Prostate gland (tissue), 2 donors: ENCODE measurements at regions not wholly inside any gene's neighbourhood (a gene's known extent, or its start where the extent isn't known, plus 50 kb on each side); places are given as distances from the start of the nearest gene placed in this dataset.

ENCODE experiments used
- DNase-seq: peaks from one replicate; pipeline ENCODE4 v3.0.0-alpha.2; 2019; ENCODE audit warnings: low spot score
- H3K27ac ChIP-seq, 2 donors: fragments of 200-600 bp; sonication (generic); 2 replicates each; pipeline ENCODE4 v1.5.1; 2017 to 2019
- H3K27me3 ChIP-seq: fragments of 200-600 bp; sonication (generic); replicated peaks from 2 replicates; pipeline ENCODE4 v1.5.1; 2019; ENCODE audit not compliant: insufficient read depth
- H3K36me3 ChIP-seq, 2 donors: fragments of 200-600 bp; sonication (generic); 1 replicate in 1 of 2; 2 replicates in 1 of 2; pipeline versions ENCODE4 v1.5.1 to v1.8.1; 2017 to 2019
- H3K4me1 ChIP-seq: fragments of 200-600 bp; sonication (generic); replicated peaks from 2 replicates; pipeline ENCODE4 v1.5.1; 2019
- H3K4me3 ChIP-seq, 2 donors: fragments of 200-600 bp; sonication (generic); 2 replicates each; pipeline ENCODE4 v1.5.1; 2017 to 2019
- H3K9me3 ChIP-seq: fragments of 200-600 bp; sonication (generic); 2 replicates; pipeline ENCODE4 v1.5.1; 2017
- POLR2A ChIP-seq: fragments of 450-650 bp; IDR thresholded peaks from one replicate; pipeline ENCODE4 v1.6.1; 2016; ENCODE audit warnings: antibody characterized with exemption, mild to moderate bottlenecking
- POLR2AphosphoS5 ChIP-seq: sonication (generic); formaldehyde crosslinking; IDR thresholded peaks from one replicate; pipeline ENCODE4 v1.6.1; 2017; ENCODE audit warnings: antibody characterized with exemption
- WGBS: methylation state at CpG from one replicate; pipeline ENCODE4 v1.1.5; 2018; 5-methylcytosine and 5-hydroxymethylcytosine counted together
- intact Hi-C: fragments of 100-400 bp; cut with DNase I; formaldehyde crosslinking; loops from one replicate; pipeline ENCODE4 v1.14.2; 2022
- TF ChIP-seq, protein P1 (sequence below), 4 experiments: fragments of 200-600 bp in 2 of 4; fragments of 450-650 bp in 2 of 4; sonication (generic) in 2 of 4; IDR thresholded peaks; 1 replicate in 3 of 4; 2 replicates in 1 of 4; pipeline ENCODE4 v1.5.1; 2016 to 2019; ENCODE audit warnings: antibody characterized with exemption in 4 of 4, mild to moderate bottlenecking in 2 of 4, moderate library complexity in 2 of 4

DNA sequence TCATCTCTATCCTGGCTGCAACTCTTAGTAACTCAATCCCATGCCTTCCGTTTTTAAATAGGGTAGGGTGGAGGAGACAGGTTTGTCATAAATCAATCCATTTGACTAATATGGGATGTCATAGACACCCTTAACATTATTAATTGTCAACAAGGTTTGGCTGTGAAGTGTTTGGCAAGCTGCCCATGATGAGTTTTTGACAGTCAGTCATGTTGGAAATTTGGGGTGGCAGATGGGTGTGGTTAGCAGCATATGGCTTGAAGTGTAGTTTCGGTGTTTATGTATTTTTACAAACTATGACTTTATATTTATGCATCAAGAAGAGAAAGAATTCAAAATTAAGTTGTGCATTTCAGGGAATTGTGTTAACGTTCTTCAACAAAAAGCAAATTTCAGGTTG lies 221.8 kb upstream of the CDH5 start:
- H3K9me3 ChIP-seq = no peaks in the 10 kb centered on the region
- DNase-seq = no peak
- intact Hi-C loops = no loop called here
- H3K27ac ChIP-seq = no peak overlapping the region
- TF ChIP-seq, protein P1, sequence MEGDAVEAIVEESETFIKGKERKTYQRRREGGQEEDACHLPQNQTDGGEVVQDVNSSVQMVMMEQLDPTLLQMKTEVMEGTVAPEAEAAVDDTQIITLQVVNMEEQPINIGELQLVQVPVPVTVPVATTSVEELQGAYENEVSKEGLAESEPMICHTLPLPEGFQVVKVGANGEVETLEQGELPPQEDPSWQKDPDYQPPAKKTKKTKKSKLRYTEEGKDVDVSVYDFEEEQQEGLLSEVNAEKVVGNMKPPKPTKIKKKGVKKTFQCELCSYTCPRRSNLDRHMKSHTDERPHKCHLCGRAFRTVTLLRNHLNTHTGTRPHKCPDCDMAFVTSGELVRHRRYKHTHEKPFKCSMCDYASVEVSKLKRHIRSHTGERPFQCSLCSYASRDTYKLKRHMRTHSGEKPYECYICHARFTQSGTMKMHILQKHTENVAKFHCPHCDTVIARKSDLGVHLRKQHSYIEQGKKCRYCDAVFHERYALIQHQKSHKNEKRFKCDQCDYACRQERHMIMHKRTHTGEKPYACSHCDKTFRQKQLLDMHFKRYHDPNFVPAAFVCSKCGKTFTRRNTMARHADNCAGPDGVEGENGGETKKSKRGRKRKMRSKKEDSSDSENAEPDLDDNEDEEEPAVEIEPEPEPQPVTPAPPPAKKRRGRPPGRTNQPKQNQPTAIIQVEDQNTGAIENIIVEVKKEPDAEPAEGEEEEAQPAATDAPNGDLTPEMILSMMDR (IDR thresholded peaks at IDR 0.05) = no peak
- TF ChIP-seq POLR2A = no peak
- no peak for TF ChIP-seq POLR2AphosphoS5
- H3K36me3 ChIP-seq = no peaks in the 10 kb centered on the region
- H3K27me3 ChIP-seq = no peaks in the 10 kb centered on the region
- 90% methylated on average over 3 of the region's 3 CpGs for WGBS
- H3K4me1 ChIP-seq = no peaks in the 10 kb centered on the region
- no peak overlapping the region for H3K4me3 ChIP-seq

DNA sequence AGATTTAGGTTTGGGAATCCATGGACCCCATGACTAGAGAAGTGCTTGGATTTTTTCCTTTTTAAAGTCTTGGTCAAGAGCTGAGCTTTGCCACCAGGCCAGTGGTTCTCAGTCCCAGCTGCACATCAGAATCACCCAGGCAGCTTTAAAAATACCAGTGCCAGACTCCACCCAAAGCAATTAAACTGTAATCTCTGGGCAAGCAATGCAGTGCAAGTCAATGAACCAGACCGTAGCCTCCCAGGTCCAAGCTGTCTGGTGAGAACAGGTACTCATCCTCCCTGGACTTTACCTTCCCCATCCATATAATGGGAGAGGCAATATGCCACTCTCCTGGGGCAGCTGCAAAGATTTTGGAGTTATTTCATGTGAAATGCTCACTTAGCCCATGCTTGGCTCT lies 223.1 kb upstream of the CDH5 start:
- no peak for DNase-seq
- Histone ChIP-seq H3K9me3 (no peaks in the 10 kb centered on the region), H3K4me3 (no peak overlapping the region), H3K27me3 (no peaks in the 10 kb centered on the region), H3K4me1 (no peaks in the 10 kb centered on the region), H3K27ac (no peak overlapping the region), H3K36me3 (no peaks in the 10 kb centered on the region)
- TF ChIP-seq, protein P1 (IDR thresholded peaks at IDR 0.05) = no peak
- TF ChIP-seq POLR2AphosphoS5 (no peak), POLR2A (no peak)
- intact Hi-C loops = no loop called here
- 67% methylated on average over 1 of the region's 1 CpG for WGBS

DNA sequence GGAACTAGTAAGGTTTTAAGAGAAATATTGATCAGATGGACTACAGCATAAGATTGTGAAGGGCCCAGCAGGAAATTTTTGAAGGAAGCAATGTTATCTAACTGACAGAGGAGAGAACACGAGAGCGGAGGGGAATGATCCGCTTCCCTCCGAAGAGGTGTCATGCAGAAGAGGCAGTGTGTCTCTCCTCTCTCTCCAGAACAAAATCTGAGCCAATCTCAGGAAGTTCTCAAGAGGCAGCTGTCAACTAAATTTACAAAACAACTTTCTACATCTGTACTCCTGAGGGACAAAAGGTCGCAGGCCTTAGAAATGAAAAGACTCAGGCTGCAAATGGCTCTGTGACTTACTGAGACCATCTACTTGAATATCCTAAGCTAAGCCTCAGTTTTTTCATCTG lies 224.6 kb upstream of the CDH5 start:
- TF ChIP-seq POLR2AphosphoS5 = no peak
- TF ChIP-seq, protein P1 (IDR thresholded peaks at IDR 0.05) = no peak
- no peak for TF ChIP-seq POLR2A
- no peaks in the 10 kb centered on the region for H3K36me3 ChIP-seq
- H3K4me1 ChIP-seq = no peaks in the 10 kb centered on the region
- WGBS = 96% methylated on average over 5 of the region's 5 CpGs
- intact Hi-C loops = no loop called here
- no peak for DNase-seq
- no peaks in the 10 kb centered on the region for H3K27me3 ChIP-seq
- H3K27ac ChIP-seq = no peak overlapping the region
- H3K9me3 ChIP-seq = no peaks in the 10 kb centered on the region
- H3K4me3 ChIP-seq = no peak overlapping the region

DNA sequence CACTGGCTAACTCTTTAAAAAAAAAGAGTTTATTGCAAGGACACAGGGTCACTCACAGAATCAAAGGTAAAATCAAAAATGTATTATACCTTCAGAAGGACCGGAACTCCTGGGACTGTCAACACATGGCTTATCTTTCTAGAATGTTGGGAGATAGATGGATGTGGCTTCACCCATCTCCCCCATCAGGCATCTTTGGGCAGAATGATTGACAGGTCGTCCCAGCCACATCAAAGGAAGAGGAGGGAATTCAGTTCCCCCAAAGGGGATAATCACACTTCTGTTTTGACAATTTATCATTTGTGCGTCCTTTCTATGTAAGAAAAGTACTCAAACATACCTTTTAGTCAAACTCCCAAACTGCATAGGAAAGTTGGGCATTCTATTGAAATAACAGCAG lies 228.6 kb upstream of the CDH5 start:
- Histone ChIP-seq H3K4me1 (no peaks in the 10 kb centered on the region), H3K4me3 (no peak overlapping the region), H3K36me3 (no peaks in the 10 kb centered on the region), H3K27me3 (no peaks in the 10 kb centered on the region), H3K27ac (no peak overlapping the region), H3K9me3 (no peaks in the 10 kb centered on the region)
- 78% methylated on average over 3 of the region's 3 CpGs for WGBS
- no peak for TF ChIP-seq POLR2AphosphoS5
- TF ChIP-seq POLR2A = no peak
- TF ChIP-seq, protein P1 (IDR thresholded peaks at IDR 0.05) = no peak
- intact Hi-C loops = no loop called here
- no peak for DNase-seq

DNA sequence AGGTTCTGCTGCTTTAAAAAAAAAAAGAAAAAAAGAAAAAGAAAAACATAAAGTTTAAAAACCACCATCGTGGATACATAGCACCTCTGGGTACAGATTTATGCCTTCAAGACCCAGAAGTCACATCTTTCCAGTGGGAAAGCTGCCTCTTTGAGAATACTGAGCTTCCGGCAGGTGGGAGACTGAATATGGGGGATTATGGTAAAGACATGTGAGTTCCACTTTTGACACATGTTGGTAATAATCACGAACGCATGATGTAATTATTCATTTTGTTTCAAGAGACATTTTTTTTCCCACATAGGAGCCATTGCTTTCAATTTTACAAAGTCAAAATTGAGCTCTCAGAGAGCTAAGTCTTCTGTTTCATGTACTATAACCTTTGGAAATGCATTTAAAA lies 229.7 kb upstream of the CDH5 start:
- 70% methylated on average over 4 of the region's 4 CpGs for WGBS
- Histone ChIP-seq H3K4me1 (no peaks in the 10 kb centered on the region), H3K36me3 (no peaks in the 10 kb centered on the region), H3K4me3 (no peak overlapping the region), H3K27ac (no peak overlapping the region), H3K9me3 (no peaks in the 10 kb centered on the region), H3K27me3 (no peaks in the 10 kb centered on the region)
- DNase-seq = no peak
- TF ChIP-seq POLR2AphosphoS5 (no peak), POLR2A (no peak)
- TF ChIP-seq, protein P1 (IDR thresholded peaks at IDR 0.05) = no peak
- intact Hi-C loops = no loop called here
